HPDE6-E6E7 (cell line): ENCODE measurements at regions not wholly inside any gene's neighbourhood (a gene's known extent, or its start where the extent isn't known, plus 50 kb on each side); places are given as distances from the start of the nearest gene placed in this dataset.
"Not testable (repeated sequence)": the region's sequence is repeated elsewhere in the genome, so short reads cannot be mapped to it uniquely, and the experiment has no call there.

ENCODE experiments used
- DNase-seq: peaks from one replicate; pipeline ENCODE4 v3.0.0; 2011; ENCODE audit warnings: missing footprints; ENCODE audit errors: extremely low spot score

- no peak for DNase-seq
These were observed 329.5 kb downstream of the ICE1 start for GRCh38 chr5:5751987-5752386.

- DNase-seq, result no peak
These were observed 329.0 kb downstream of the ICE1 start for GRCh38 chr5:5751498-5751897.

DNA sequence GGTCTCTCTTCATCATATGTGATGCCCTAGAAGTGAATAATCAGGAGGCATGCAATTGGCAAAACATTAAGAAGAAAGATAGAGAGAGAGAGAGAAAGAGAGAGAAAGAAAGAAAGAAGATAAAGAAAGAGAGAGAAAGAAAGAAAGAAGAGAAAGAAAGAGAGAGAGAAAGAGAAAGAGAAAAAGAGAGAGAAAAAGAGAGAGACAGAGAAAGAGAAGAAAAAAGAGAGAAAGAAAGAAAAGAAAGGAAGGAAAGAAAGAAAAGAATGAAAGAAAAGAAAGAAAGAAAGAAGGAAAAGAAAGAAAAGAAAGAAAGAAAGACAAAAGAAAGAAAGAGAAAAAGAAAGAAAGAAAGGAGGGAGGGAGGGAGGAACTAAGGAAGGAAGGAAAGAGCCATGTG, 318.9 kb downstream of the ICE1 start:
- no peak for DNase-seq

GRCh38 chr5:5739490-5739945, 317.0 kb downstream of the ICE1 start:
- no peak for DNase-seq

DNA sequence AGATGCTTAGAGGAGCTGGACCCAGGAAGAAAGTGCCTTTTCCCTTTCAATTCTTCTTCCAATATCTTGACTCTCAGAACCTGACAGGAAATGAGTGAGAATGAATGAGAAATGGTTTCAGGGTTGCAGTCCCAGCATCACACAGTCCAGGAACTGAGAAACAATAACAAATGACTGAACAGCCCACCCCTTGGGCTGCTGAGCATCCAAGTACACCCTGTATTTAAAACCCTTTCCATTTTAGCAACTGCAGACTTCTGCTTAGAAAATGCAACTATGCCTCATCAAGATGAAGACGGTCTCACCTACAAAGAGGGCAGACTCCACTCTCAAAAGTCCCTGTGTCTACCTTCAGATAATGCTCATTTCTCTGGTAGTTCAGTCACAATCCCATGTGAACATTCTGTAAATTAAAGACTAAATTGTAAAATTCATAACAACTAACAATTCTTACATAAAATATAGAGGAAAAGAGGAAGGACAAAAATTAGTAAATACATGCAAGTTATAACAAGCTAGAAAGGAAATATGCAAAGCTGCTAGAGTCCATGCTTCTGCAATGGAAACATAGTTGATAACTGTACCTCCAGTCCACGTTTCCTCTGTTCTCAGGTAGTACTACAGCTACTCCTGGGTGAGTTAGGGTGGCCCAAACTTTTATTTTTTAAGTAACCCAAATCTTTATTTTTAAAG, 316.5 kb downstream of the ICE1 start:
- no peak for DNase-seq

DNA sequence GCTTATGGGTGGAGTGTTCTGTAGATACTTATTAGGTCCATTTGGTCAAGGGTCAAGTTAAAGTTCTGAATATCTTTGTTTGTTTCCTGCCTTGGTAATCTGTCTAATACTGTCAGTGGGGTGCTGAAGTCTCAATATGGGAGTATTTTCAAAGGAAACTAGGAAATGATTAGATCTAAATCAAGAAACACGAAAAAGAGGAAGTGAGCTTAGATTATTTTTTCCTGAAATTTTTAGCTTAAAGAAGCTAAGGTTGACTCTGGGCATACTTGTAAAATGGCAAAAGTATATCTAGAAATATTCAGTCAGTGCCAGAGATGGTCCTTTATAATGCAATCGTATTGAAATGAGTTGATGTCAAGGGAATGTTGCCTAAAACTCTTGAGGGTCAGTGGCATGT, 313.5 kb downstream of the ICE1 start:
- no peak for DNase-seq

DNA sequence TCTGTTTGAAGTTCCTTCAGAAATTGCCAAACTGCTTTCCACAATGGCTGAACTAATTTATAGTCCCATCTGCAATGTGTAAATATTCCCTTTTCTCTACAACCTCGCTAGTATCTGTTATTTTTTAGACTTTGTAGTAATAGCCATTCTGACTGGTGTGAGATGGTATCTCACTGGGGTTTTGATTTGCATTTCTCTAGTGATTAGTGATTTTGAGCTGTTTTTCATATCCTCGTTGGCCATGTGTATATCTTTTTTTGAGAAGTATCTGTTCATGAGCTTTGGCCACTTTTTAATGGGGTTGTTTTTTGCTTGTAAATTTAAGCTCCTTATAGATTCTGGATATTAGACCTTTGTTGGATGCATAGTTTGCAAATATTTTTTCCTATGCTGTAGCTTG, 310.6 kb downstream of the ICE1 start:
- DNase-seq, result not testable (repeated sequence)

GRCh38 chr5:5726401-5726800, 303.9 kb downstream of the ICE1 start:
- DNase-seq, result no peak

GRCh38 chr5:5721881-5722280, 299.4 kb downstream of the ICE1 start:
- DNase-seq, result no peak

GRCh38 chr5:5719292-5719691, 296.8 kb downstream of the ICE1 start:
- no peak for DNase-seq

- no peak for DNase-seq
These were observed 294.2 kb downstream of the ICE1 start for GRCh38 chr5:5716665-5717064.

DNA sequence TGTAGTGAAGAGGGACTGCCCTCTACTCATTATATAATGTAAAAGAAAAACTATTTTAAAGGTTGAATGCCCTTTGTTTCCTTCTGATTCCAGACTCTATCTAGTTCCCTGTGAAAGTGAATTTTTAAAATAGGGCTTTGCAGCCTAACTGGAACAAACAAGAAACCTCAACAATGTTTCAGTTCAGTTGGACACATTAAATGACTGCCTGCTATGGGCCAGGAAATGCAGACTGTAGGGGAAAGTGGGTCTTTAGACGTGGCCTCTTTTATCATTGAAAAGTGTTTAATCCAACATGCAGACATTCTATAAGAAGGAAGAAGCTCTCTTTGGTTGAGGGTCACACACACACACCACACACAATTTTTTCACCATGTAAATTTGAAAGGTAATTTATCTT, 289.1 kb downstream of the ICE1 start:
- no peak for DNase-seq

DNA sequence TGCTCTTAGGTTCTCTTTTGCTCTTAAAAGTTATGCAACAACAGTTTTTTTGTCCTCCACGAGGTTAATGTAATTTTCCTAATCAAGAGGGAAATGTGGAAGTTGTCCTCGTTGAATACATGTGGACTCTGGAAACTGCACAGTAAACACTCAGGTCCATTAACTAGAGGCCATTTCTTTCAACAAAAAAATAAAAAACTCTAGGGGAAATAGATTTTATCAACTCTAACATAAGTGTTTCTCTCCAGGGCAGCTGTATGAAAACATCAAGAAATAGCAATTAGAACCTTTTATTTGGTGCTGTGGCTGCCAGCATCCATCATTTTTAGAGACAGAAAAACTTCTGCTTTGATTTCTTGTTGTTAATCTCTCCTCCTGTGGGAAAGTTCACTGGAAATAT, 288.6 kb downstream of the ICE1 start:
- no peak for DNase-seq

GRCh38 chr5:5710471-5710870, 288.0 kb downstream of the ICE1 start:
- DNase-seq, result no peak

- DNase-seq, result no peak
These were observed 286.0 kb downstream of the ICE1 start for GRCh38 chr5:5708367-5708919.

- DNase-seq, result no peak
These were observed 282.5 kb downstream of the ICE1 start for GRCh38 chr5:5705010-5705409.

GRCh38 chr5:5704352-5704751, 281.9 kb downstream of the ICE1 start:
- DNase-seq, result no peak

DNA sequence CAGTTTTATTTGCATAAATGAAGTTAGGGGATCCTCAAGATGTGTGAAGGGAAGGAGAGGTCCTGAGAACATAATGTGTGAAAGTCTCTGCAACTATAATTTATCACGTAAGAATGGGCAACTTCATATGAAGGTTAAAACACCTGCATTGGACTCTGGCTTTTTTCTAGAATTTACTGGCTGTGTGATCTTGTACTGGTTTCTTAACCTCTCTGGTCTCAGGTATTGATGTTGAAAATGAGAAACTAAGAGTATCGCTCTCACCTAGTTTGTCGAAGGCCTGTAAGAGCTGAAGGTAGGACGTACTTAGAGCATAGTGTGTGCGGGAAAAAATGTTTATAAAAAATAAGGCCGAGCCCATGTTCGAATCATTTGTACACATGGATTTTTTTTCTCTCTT, 280.5 kb downstream of the ICE1 start:
- DNase-seq, result no peak

GRCh38 chr5:5700549-5700948, 278.1 kb downstream of the ICE1 start:
- no peak for DNase-seq

DNA sequence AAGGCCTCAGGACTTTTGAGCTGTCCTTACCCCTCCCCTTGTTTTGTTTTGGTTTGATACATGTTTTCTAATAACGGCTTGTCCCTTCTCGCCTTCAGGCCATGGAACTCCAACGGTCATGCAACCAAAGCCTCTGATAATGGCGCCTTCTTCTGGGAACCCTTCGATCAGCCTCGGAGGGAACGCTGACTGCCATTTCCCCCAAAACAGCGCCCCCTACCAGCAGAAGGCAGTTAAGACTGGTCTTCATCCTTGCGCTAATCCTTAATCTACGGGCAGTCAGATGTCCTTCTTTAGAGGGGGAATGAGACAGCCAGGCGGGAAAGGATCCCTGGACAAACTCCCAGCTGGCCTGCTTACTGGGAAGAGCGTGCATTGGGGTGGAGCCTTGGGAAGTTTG, 276.6 kb downstream of the ICE1 start:
- DNase-seq, result no peak

GRCh38 chr5:5695266-5695665, 272.8 kb downstream of the ICE1 start:
- no peak for DNase-seq

GRCh38 chr5:5688925-5689310, 266.4 kb downstream of the ICE1 start:
- no peak for DNase-seq

- DNase-seq, result no peak
These were observed 265.9 kb downstream of the ICE1 start for GRCh38 chr5:5688194-5688924.
